ENCODE measurements at regions not wholly inside any gene's neighbourhood (a gene's known extent, or its start where the extent isn't known, plus 50 kb on each side); places are given as distances from the start of the nearest gene placed in this dataset.

- no peak overlapping the region for H3K4me2 ChIP-seq (ENCODE audit: insufficient read depth in 1 of 2, low read depth in 2 of 2, low read length in 2 of 2)
- H4K91ac ChIP-seq (replicated peaks; ENCODE audit: insufficient read length, low read length), result no peak overlapping the region
- H3K4me1 ChIP-seq (replicated peaks in 1 of 4; ENCODE audit: control insufficient read depth in 3 of 4, insufficient read depth in 4 of 4, low read length in 3 of 4), result peaks cover 0 to 2% (median 0%) of the 10 kb centered on the region in 4 experiments; a peak in 1 of 7 replicates
- H3K4ac ChIP-seq (replicated peaks; ENCODE audit: insufficient read length, low read depth, low read length), result no peak overlapping the region
- no peak overlapping the region for H2BK15ac ChIP-seq (ENCODE audit: low read length)
- H4K8ac ChIP-seq (ENCODE audit: extremely low read depth, insufficient read depth, low read length), result no peak overlapping the region
- no peak overlapping the region for H3K56ac ChIP-seq (replicated peaks; ENCODE audit: insufficient read length, low read depth, low read length)
- FAIRE-seq (no peak), DNase-seq (ENCODE audit: low read depth in 1 of 2, low spot score in 2 of 2) (no peak)
- H2AK5ac ChIP-seq (ENCODE audit: low read depth, low read length), result no peak overlapping the region
- ChIA-PET POLR2A (ENCODE audit: partially characterized antibody) (no interaction called here), CTCF (ENCODE audit: partially characterized antibody) (interaction anchor here (1.0 kb wide), 1 partner anchor 767 kb away, joined by 3 read pairs; no protein-coding TSS in a partner anchor)
- no peak overlapping the region for H3K27ac ChIP-seq (ENCODE audit: low read depth, low read length)
- no peak overlapping the region for H2BK120ac ChIP-seq (replicated peaks; ENCODE audit: low read depth, low read length)
- no peak overlapping the region for H3K18ac ChIP-seq (ENCODE audit: extremely low read depth, low read length)
- H3K9ac ChIP-seq (replicated peaks in 1 of 4; ENCODE audit: extremely low read depth in 1 of 4, low read depth in 3 of 4, low read length in 3 of 4), result no peak overlapping the region
- no peaks in the 10 kb centered on the region for H3K36me3 ChIP-seq (ENCODE audit: control insufficient read depth in 2 of 4, insufficient read depth in 4 of 4, low read length in 3 of 4)
- H2BK20ac ChIP-seq (ENCODE audit: low read length), result no peak overlapping the region
- H4K20me1 ChIP-seq (replicated peaks in 1 of 2; ENCODE audit: control insufficient read depth in 1 of 2, insufficient read depth in 2 of 2, low read length in 2 of 2), result no peaks in the 10 kb centered on the region
- H2BK12ac ChIP-seq (ENCODE audit: low read depth, low read length), result no peak overlapping the region
- no peaks in the 10 kb centered on the region for H3K27me3 ChIP-seq (replicated peaks in 1 of 4; ENCODE audit: control insufficient read depth in 3 of 4, extremely low read depth in 1 of 4, insufficient read depth in 3 of 4, low read length in 3 of 4)
- 93% methylated on average over 6 of the region's 6 CpGs; no CpG with 5 or more reads in 1 of the 2 experiments for WGBS, 2 experiments (ENCODE audit: extremely low coverage in 1 of 2, insufficient coverage in 1 of 2, insufficient read length in 1 of 2, insufficient replicate concordance in 2 of 2, low coverage in 1 of 2, low lambda C conversion rate in 2 of 2, missing lambda C conversion rate in 1 of 2)
- no peaks in the 10 kb centered on the region for H3K79me1 ChIP-seq (ENCODE audit: low read depth, low read length)
- H3K79me2 ChIP-seq (ENCODE audit: control insufficient read depth in 1 of 2, insufficient read depth in 2 of 2, low read length in 2 of 2), result no peaks in the 10 kb centered on the region
- H2BK5ac ChIP-seq (ENCODE audit: low read depth, low read length), result no peak overlapping the region
- no peak overlapping the region for H3K23ac ChIP-seq (ENCODE audit: insufficient read length)
- H3K14ac ChIP-seq (ENCODE audit: insufficient read length), result no peak overlapping the region
- H4K5ac ChIP-seq (ENCODE audit: insufficient read length, low read depth, low read length), result no peak overlapping the region
- no peaks in the 10 kb centered on the region for H3K9me3 ChIP-seq (ENCODE audit: insufficient read depth in 2 of 2, low read depth in 1 of 2, low read length in 1 of 2)
- H2AFZ ChIP-seq (ENCODE audit: low read length), result no peak overlapping the region
- no peak overlapping the region for H3K4me3 ChIP-seq (ENCODE audit: extremely low read depth in 1 of 4, insufficient read depth in 2 of 4, low read depth in 3 of 4, low read length in 4 of 4)
- no peaks in the 10 kb centered on the region for H3K23me2 ChIP-seq (ENCODE audit: low read depth, low read length)
- TF ChIP-seq CHD1 (IDR thresholded peaks at IDR 0.05; ENCODE audit: low read depth, low read length) (no peak), FOSL1 (IDR thresholded peaks at IDR 0.05; ENCODE audit: insufficient read depth, low read depth, low read length) (no peak), SIX5 (IDR thresholded peaks at IDR 0.05; ENCODE audit: low read depth, low read length) (no peak), E2F6 (IDR thresholded peaks at IDR 0.05) (no peak), CEBPB (IDR thresholded peaks at IDR 0.05; ENCODE audit: low read depth, low read length) (no peak), TAF1 (IDR thresholded peaks at IDR 0.05; ENCODE audit: low read depth, low read length) (no peak), RFX5 (IDR thresholded peaks at IDR 0.05; ENCODE audit: borderline replicate concordance, low read depth, low read length) (no peak), SAP30 (IDR thresholded peaks at IDR 0.05; ENCODE audit: insufficient read depth, insufficient replicate concordance, low read length) (no peak), CTCF (IDR thresholded peaks at IDR 0.05; ENCODE audit: control extremely low read depth in 1 of 3, insufficient read depth in 1 of 3, low read depth in 1 of 3, low read length in 3 of 3) (no peak), HDAC6 (IDR thresholded peaks at IDR 0.05; ENCODE audit: low read depth, low read length) (no peak), MAX (IDR thresholded peaks at IDR 0.05) (no peak), JUN (IDR thresholded peaks at IDR 0.05; ENCODE audit: low read depth, low read length) (no peak)
These were observed 147.9 kb upstream of the JUN start for GRCh38 chr1:58931756-58932155.

Measured in H1 (cell line).